Fibroblast of peridontal ligament (primary cell): ENCODE measurements at regions not wholly inside any gene's neighbourhood (a gene's known extent, or its start where the extent isn't known, plus 50 kb on each side); places are given as distances from the start of the nearest gene placed in this dataset.
A peak's percentile ranks its signal among the peaks of the same experiment; 100 is the strongest.

Experiments used
- DNase-seq: peaks from one replicate; pipeline ENCODE4 v3.0.0-alpha.2; 2010; ENCODE audit errors: extremely low read depth

GRCh38 chr20:11813106-11813890 lies 104.4 kb upstream of the BTBD3 start:
- DNase-seq, result no peak

GRCh38 chr20:11814267-11814666 lies 103.4 kb upstream of the BTBD3 start:
- DNase-seq, result peak; percentile 46

GRCh38 chr20:11820838-11821237 lies 96.9 kb upstream of the BTBD3 start:
- no peak for DNase-seq

GRCh38 chr20:11822540-11822794 lies 95.2 kb upstream of the BTBD3 start:
- no peak for DNase-seq

- DNase-seq, result no peak
Observed at GRCh38 chr20:11826334-11826733, 91.4 kb upstream of the BTBD3 start.

GRCh38 chr20:11832397-11832796 lies 85.3 kb upstream of the BTBD3 start:
- DNase-seq, result no peak

GRCh38 chr20:11832851-11833250 lies 84.8 kb upstream of the BTBD3 start:
- DNase-seq, result peak; percentile 24

GRCh38 chr20:11833825-11834224 lies 83.9 kb upstream of the BTBD3 start:
- DNase-seq, result no peak

GRCh38 chr20:11838076-11838636 lies 79.5 kb upstream of the BTBD3 start:
- DNase-seq, result no peak

- no peak for DNase-seq
Observed at GRCh38 chr20:11841972-11842461, 75.7 kb upstream of the BTBD3 start.

- DNase-seq, result no peak
Observed at GRCh38 chr20:11843289-11843688, 74.4 kb upstream of the BTBD3 start.

- peak; percentile 67 for DNase-seq
Observed at GRCh38 chr20:11844691-11845090, 73.0 kb upstream of the BTBD3 start.

- DNase-seq, result no peak
Observed at GRCh38 chr20:11845340-11845739, 72.4 kb upstream of the BTBD3 start.

GRCh38 chr20:11846131-11846530 lies 71.6 kb upstream of the BTBD3 start:
- no peak for DNase-seq

GRCh38 chr20:11847827-11848226 lies 69.9 kb upstream of the BTBD3 start:
- no peak for DNase-seq

- DNase-seq, result peak; percentile 13
Observed at GRCh38 chr20:11849270-11849915, 68.3 kb upstream of the BTBD3 start.

- peak; percentile 23 for DNase-seq
Observed at GRCh38 chr20:11849976-11850670, 67.6 kb upstream of the BTBD3 start.

- DNase-seq, result peak; percentile 49
Observed at GRCh38 chr20:11850901-11851300, 66.8 kb upstream of the BTBD3 start.

GRCh38 chr20:11851646-11852045 lies 66.0 kb upstream of the BTBD3 start:
- no peak for DNase-seq

GRCh38 chr20:11852189-11852588 lies 65.5 kb upstream of the BTBD3 start:
- DNase-seq, result no peak

GRCh38 chr20:11852811-11853210 lies 64.9 kb upstream of the BTBD3 start:
- peak; percentile 47 for DNase-seq

- peak; percentile 55 for DNase-seq
Observed at GRCh38 chr20:11853359-11853758, 64.3 kb upstream of the BTBD3 start.

GRCh38 chr20:11861479-11861878 lies 56.2 kb upstream of the BTBD3 start:
- DNase-seq, result no peak
